ENCODE measurements at regions not wholly inside any gene's neighbourhood (a gene's known extent, or its start where the extent isn't known, plus 50 kb on each side); places are given as distances from the start of the nearest gene placed in this dataset.

DNA sequence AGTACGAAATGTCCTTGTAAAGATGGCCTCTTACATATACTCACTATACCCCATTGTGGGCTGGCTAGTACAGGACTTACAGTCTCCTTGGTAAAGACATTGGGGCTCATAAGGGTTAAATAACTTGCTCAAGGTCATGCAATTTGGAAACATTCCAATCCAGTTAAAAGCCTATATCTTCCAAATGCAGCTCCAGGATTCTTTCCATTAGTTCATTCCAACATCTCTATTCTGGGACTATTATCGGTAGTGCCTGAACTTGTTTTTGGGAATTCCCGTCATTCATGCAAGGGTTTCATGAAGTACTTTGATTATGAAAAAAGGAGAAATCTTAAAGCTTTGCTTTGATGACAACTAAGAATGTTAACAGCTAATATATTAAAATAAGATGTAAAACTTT is 99.2 kb upstream of the SLC8A1 start:
- in situ Hi-C loops (cut with MboI), result loop anchor here (5.0 kb wide), 1 partner anchor 639 kb away; no protein-coding TSS in a partner anchor
- H2AFZ ChIP-seq (ENCODE audit: control insufficient read depth, low read depth, low read length), result no peak overlapping the region

More for the DNA sequence above, 99.2 kb upstream of the SLC8A1 start:
- WGBS (ENCODE audit: insufficient coverage, insufficient replicate concordance, low lambda C conversion rate, missing lambda C conversion rate), result 45% methylated on average over 3 of the region's 3 CpGs
- no peaks in the 10 kb centered on the region for H3K4me1 ChIP-seq (ENCODE audit: control insufficient read depth, insufficient read depth, low read length)
- ChIA-PET SMC1A (ENCODE audit: uncharacterized antibody, unreplicated experiment) (interaction anchor here (1.1 to 1.8 kb wide), 2 partner anchors 17 to 20 kb away, joined by 3 to 6 read pairs; no protein-coding TSS in a partner anchor), RAD21 (ENCODE audit: unreplicated experiment) (interaction anchor here (1.1 kb wide), 1 partner anchor 638 kb away, joined by 4 read pairs; no protein-coding TSS in a partner anchor), POLR2A (no interaction called here), CTCF (interaction anchor here (1.0 kb wide), 1 partner anchor 101 kb away, joined by 5 read pairs; no protein-coding TSS in a partner anchor)
- H3K79me2 ChIP-seq (ENCODE audit: control insufficient read depth, insufficient read depth, low read length), result no peaks in the 10 kb centered on the region
- H3K4me2 ChIP-seq (ENCODE audit: control insufficient read depth, insufficient read depth), result no peak overlapping the region
- no peaks in the 10 kb centered on the region for H3K27me3 ChIP-seq (replicated peaks in 1 of 2; ENCODE audit: control insufficient read depth in 2 of 2, insufficient read depth in 2 of 2, low read length in 1 of 2)
- no peaks in the 10 kb centered on the region for H4K20me1 ChIP-seq (ENCODE audit: control insufficient read depth, insufficient read depth)
- H3K27ac ChIP-seq (ENCODE audit: control insufficient read depth, insufficient read depth), result no peak overlapping the region
- ATAC-seq (no peak), FAIRE-seq (no peak), DNase-seq (ENCODE audit: low read depth, low spot score) (no peak)
- TF ChIP-seq MXI1 (IDR thresholded peaks at IDR 0.05; ENCODE audit: low read depth, low read length), result no peak
- TF ChIP-seq, protein P1, sequence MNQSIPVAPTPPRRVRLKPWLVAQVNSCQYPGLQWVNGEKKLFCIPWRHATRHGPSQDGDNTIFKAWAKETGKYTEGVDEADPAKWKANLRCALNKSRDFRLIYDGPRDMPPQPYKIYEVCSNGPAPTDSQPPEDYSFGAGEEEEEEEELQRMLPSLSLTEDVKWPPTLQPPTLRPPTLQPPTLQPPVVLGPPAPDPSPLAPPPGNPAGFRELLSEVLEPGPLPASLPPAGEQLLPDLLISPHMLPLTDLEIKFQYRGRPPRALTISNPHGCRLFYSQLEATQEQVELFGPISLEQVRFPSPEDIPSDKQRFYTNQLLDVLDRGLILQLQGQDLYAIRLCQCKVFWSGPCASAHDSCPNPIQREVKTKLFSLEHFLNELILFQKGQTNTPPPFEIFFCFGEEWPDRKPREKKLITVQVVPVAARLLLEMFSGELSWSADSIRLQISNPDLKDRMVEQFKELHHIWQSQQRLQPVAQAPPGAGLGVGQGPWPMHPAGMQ (IDR thresholded peaks at IDR 0.05; ENCODE audit: borderline replicate concordance), result no peak
- TF ChIP-seq ETV6 (conservative IDR thresholded peaks at IDR 0.05 in 1 of 2, IDR thresholded peaks at IDR 0.05 in 1 of 2; ENCODE audit: borderline replicate concordance in 1 of 2, low read depth in 1 of 2), result no peak
- TF ChIP-seq, protein P2, sequence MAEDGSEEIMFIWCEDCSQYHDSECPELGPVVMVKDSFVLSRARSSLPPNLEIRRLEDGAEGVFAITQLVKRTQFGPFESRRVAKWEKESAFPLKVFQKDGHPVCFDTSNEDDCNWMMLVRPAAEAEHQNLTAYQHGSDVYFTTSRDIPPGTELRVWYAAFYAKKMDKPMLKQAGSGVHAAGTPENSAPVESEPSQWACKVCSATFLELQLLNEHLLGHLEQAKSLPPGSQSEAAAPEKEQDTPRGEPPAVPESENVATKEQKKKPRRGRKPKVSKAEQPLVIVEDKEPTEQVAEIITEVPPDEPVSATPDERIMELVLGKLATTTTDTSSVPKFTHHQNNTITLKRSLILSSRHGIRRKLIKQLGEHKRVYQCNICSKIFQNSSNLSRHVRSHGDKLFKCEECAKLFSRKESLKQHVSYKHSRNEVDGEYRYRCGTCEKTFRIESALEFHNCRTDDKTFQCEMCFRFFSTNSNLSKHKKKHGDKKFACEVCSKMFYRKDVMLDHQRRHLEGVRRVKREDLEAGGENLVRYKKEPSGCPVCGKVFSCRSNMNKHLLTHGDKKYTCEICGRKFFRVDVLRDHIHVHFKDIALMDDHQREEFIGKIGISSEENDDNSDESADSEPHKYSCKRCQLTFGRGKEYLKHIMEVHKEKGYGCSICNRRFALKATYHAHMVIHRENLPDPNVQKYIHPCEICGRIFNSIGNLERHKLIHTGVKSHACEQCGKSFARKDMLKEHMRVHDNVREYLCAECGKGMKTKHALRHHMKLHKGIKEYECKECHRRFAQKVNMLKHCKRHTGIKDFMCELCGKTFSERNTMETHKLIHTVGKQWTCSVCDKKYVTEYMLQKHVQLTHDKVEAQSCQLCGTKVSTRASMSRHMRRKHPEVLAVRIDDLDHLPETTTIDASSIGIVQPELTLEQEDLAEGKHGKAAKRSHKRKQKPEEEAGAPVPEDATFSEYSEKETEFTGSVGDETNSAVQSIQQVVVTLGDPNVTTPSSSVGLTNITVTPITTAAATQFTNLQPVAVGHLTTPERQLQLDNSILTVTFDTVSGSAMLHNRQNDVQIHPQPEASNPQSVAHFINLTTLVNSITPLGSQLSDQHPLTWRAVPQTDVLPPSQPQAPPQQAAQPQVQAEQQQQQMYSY (CRISPR knock-in tag; IDR thresholded peaks at IDR 0.05), result no peak
- no peak for TF ChIP-seq IKZF2 (IDR thresholded peaks at IDR 0.05)
- TF ChIP-seq CBX3 (IDR thresholded peaks at IDR 0.05; ENCODE audit: borderline replicate concordance, low read depth), result no peak
- TF ChIP-seq, protein P3, sequence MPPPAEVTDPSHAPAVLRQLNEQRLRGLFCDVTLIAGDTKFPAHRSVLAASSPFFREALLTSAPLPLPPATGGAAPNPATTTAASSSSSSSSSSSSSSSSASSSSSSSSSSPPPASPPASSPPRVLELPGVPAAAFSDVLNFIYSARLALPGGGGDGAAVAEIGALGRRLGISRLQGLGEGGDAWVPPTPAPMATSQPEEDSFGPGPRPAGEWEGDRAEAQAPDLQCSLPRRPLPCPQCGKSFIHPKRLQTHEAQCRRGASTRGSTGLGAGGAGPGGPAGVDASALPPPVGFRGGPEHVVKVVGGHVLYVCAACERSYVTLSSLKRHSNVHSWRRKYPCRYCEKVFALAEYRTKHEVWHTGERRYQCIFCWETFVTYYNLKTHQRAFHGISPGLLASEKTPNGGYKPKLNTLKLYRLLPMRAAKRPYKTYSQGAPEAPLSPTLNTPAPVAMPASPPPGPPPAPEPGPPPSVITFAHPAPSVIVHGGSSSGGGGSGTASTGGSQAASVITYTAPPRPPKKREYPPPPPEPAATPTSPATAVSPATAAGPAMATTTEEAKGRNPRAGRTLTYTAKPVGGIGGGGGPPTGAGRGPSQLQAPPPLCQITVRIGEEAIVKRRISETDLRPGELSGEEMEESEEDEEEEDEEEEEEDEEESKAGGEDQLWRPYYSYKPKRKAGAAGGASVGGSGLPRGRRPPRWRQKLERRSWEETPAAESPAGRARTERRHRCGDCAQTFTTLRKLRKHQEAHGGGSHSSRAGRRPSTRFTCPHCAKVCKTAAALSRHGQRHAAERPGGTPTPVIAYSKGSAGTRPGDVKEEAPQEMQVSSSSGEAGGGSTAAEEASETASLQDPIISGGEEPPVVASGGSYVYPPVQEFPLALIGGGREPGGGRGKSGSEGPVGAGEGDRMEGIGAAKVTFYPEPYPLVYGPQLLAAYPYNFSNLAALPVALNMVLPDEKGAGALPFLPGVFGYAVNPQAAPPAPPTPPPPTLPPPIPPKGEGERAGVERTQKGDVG (CRISPR knock-in tag; IDR thresholded peaks at IDR 0.05), result no peak
- H3K4me3 ChIP-seq, result no peak overlapping the region
- intact Hi-C loops (cut with micrococcal nuclease; ENCODE audit: unreplicated experiment), result loop anchor here (10.0 kb wide), 1 partner anchor 336 kb away; no protein-coding TSS in a partner anchor
- no peaks in the 10 kb centered on the region for H3K36me3 ChIP-seq (ENCODE audit: control insufficient read depth in 2 of 2, insufficient read depth in 2 of 2, low read length in 1 of 2)
- no peaks in the 10 kb centered on the region for H3K9me3 ChIP-seq (replicated peaks; ENCODE audit: control insufficient read depth, insufficient read depth, low read length)
- BruUV-seq (replicated peaks), result no TSS peak
- no peak overlapping the region for H3K9ac ChIP-seq (ENCODE audit: control insufficient read depth, insufficient read depth, low read length)

All from GM12878 (cell line).